ENCODE measurements at regions not wholly inside any gene's neighbourhood (a gene's known extent, or its start where the extent isn't known, plus 50 kb on each side); places are given as distances from the start of the nearest gene placed in this dataset.

GRCh38 chr10:58082248-58082647 lies 185.4 kb downstream of the IPMK start:
- DNase-seq (ENCODE audit: low read depth, low spot score) (no peak), FAIRE-seq (no peak)
- no peaks in the 10 kb centered on the region for H3K4me1 ChIP-seq (ENCODE audit: control insufficient read depth, extremely low read depth, insufficient read depth, low read length)
- no peak overlapping the region for H3K27ac ChIP-seq (ENCODE audit: control insufficient read depth, insufficient read depth, low read length)
- no peaks in the 10 kb centered on the region for H3K36me3 ChIP-seq (ENCODE audit: control insufficient read depth in 2 of 2, extremely low read depth in 1 of 2, insufficient read depth in 2 of 2, low read length in 2 of 2)
- H3K9me1 ChIP-seq (ENCODE audit: control insufficient read depth, extremely low read depth, insufficient read depth, low read length): no peaks in the 10 kb centered on the region
- H2AFZ ChIP-seq (ENCODE audit: control insufficient read depth, low read length): no peak overlapping the region
- H3K9ac ChIP-seq (ENCODE audit: control insufficient read depth, extremely low read depth, insufficient read depth, low read length): no peak overlapping the region
- no peak overlapping the region for H3K4me3 ChIP-seq (ENCODE audit: control insufficient read depth in 2 of 3, extremely low read depth in 1 of 3, insufficient read depth in 2 of 3, low read depth in 1 of 3, low read length in 3 of 3)
- no peaks in the 10 kb centered on the region for H3K27me3 ChIP-seq (ENCODE audit: control insufficient read depth, extremely low read depth, insufficient read depth, low read length)
- H4K20me1 ChIP-seq (ENCODE audit: control insufficient read depth, extremely low read depth, insufficient read depth, low read length): no peaks in the 10 kb centered on the region
- H3K4me2 ChIP-seq (ENCODE audit: control insufficient read depth, extremely low read depth, insufficient read depth, low read depth, low read length): no peak overlapping the region
- dilution Hi-C loops (cut with MboI; ENCODE audit: extremely low pct_ligation_motif_present, low sequenced_read_pairs): no loop called here
- H3K79me2 ChIP-seq (ENCODE audit: control insufficient read depth, insufficient read depth, low read length): no peaks in the 10 kb centered on the region
- no peaks in the 10 kb centered on the region for H3K9me3 ChIP-seq (ENCODE audit: control insufficient read depth, low read depth, low read length)
- TF ChIP-seq EZH2 (IDR thresholded peaks at IDR 0.05; ENCODE audit: low read length) (no peak), CTCF (optimal IDR thresholded peaks at IDR 0.05 in 1 of 3, IDR thresholded peaks at IDR 0.05 in 1 of 3, conservative IDR thresholded peaks at IDR 0.05 in 1 of 3; ENCODE audit: extremely low read depth in 1 of 3, insufficient read depth in 2 of 3, low read length in 3 of 3) (no peak)

- Histone ChIP-seq H3K9me3 (ENCODE audit: control insufficient read depth, low read depth, low read length) (no peaks in the 10 kb centered on the region), H3K27me3 (ENCODE audit: control insufficient read depth, extremely low read depth, insufficient read depth, low read length) (no peaks in the 10 kb centered on the region)
Measured at GRCh38 chr10:58081353-58081752, 186.3 kb downstream of the IPMK start.

More at GRCh38 chr10:58081353-58081752, 186.3 kb downstream of the IPMK start:
- no peak for TF ChIP-seq EZH2 (IDR thresholded peaks at IDR 0.05; ENCODE audit: low read length)
- no peak for TF ChIP-seq CTCF (optimal IDR thresholded peaks at IDR 0.05 in 1 of 3, IDR thresholded peaks at IDR 0.05 in 1 of 3, conservative IDR thresholded peaks at IDR 0.05 in 1 of 3; ENCODE audit: extremely low read depth in 1 of 3, insufficient read depth in 2 of 3, low read length in 3 of 3)
- Histone ChIP-seq H2AFZ (ENCODE audit: control insufficient read depth, low read length) (no peak overlapping the region), H3K4me1 (ENCODE audit: control insufficient read depth, extremely low read depth, insufficient read depth, low read length) (no peaks in the 10 kb centered on the region), H3K36me3 (ENCODE audit: control insufficient read depth in 2 of 2, extremely low read depth in 1 of 2, insufficient read depth in 2 of 2, low read length in 2 of 2) (no peaks in the 10 kb centered on the region), H3K4me2 (ENCODE audit: control insufficient read depth, extremely low read depth, insufficient read depth, low read depth, low read length) (no peak overlapping the region), H3K9ac (ENCODE audit: control insufficient read depth, extremely low read depth, insufficient read depth, low read length) (no peak overlapping the region), H4K20me1 (ENCODE audit: control insufficient read depth, extremely low read depth, insufficient read depth, low read length) (no peaks in the 10 kb centered on the region), H3K9me1 (ENCODE audit: control insufficient read depth, extremely low read depth, insufficient read depth, low read length) (no peaks in the 10 kb centered on the region), H3K27ac (ENCODE audit: control insufficient read depth, insufficient read depth, low read length) (no peak overlapping the region), H3K4me3 (ENCODE audit: control insufficient read depth in 2 of 3, extremely low read depth in 1 of 3, insufficient read depth in 2 of 3, low read depth in 1 of 3, low read length in 3 of 3) (no peak overlapping the region), H3K79me2 (ENCODE audit: control insufficient read depth, insufficient read depth, low read length) (no peaks in the 10 kb centered on the region)
- no peak for FAIRE-seq
- dilution Hi-C loops (cut with MboI; ENCODE audit: extremely low pct_ligation_motif_present, low sequenced_read_pairs): no loop called here
- no peak for DNase-seq (ENCODE audit: low read depth, low spot score)

Measured in keratinocyte (primary cell).